ENCODE measurements at regions not wholly inside any gene's neighbourhood (a gene's known extent, or its start where the extent isn't known, plus 50 kb on each side); places are given as distances from the start of the nearest gene placed in this dataset.

DNA sequence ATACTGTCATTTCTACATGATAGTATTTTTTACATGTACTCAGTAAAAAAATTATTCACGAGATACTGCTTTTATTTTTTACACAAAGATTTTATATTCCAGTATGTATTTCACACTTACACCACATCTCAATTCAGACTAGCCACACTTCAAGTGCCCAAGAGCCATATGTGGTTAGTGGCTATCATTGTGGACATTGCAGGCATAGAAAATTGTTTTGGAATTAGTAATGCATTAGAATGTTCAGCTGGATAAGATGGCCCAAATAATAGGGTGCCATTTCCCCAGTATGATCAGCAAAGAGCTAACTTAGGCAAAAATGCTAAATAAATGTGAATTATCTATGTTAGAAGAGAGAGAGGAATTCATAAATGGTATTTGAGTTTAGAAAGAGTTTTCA, 203.8 kb upstream of the MCTP2 start:
- Mint-ChIP-seq H3K4me3 (no peak overlapping the region), H3K27ac (no peak overlapping the region), H3K36me3 (ENCODE audit: low read depth) (no peaks in the 10 kb centered on the region), H3K9me3 (no peaks in the 10 kb centered on the region), H3K27me3 (ENCODE audit: low read depth, poor library complexity) (no peaks in the 10 kb centered on the region), H3K4me1 (peaks cover 24% of the 10 kb centered on the region)
- TF ChIP-seq, protein P1, sequence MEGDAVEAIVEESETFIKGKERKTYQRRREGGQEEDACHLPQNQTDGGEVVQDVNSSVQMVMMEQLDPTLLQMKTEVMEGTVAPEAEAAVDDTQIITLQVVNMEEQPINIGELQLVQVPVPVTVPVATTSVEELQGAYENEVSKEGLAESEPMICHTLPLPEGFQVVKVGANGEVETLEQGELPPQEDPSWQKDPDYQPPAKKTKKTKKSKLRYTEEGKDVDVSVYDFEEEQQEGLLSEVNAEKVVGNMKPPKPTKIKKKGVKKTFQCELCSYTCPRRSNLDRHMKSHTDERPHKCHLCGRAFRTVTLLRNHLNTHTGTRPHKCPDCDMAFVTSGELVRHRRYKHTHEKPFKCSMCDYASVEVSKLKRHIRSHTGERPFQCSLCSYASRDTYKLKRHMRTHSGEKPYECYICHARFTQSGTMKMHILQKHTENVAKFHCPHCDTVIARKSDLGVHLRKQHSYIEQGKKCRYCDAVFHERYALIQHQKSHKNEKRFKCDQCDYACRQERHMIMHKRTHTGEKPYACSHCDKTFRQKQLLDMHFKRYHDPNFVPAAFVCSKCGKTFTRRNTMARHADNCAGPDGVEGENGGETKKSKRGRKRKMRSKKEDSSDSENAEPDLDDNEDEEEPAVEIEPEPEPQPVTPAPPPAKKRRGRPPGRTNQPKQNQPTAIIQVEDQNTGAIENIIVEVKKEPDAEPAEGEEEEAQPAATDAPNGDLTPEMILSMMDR (IDR thresholded peaks at IDR 0.05) = no peak
- DNase-seq = no peak

DNA sequence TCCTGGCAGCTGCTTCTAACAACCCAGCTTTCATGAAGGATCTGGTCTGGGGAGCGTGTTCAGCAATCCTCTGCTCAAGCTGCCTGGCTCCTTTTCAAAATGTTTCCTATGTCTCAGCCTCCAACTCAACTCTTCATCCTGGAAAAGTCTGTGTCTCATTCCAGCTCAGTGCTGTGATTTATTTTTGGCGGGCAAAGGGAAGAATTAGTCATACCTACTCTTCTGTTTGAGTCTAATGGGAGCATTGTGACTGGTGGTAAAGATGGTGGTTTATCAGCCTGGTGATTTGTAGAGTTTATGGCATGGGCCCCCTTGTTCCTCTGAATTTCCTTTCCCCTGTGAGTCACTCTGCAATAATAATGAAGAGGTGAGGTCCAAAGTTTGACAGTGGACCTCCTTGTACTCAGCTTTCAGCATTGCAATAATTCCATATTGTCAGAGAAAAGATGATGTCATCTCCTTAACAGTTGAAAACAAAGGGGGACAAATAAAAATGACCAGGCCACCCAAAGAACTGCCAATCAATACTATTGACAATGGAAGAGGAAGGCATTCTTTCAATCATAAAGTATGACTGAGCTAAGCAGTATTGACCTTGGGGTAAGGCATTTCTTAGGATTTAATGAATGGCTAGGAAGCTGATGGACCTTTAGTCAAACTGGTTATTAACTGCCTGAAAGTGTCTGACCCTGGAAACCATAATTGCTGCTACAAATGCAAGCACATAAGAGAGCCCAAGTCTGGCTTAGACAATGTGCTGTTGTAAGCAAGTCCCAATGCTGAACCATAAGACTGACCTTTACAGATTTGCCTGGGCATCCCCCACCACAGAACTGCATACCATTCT, 204.7 kb upstream of the MCTP2 start:
- Mint-ChIP-seq H3K36me3 (ENCODE audit: low read depth) (no peaks in the 10 kb centered on the region), H3K27ac (no peak overlapping the region), H3K27me3 (ENCODE audit: low read depth, poor library complexity) (peaks cover 2% of the 10 kb centered on the region), H3K4me3 (no peak overlapping the region), H3K9me3 (no peaks in the 10 kb centered on the region), H3K4me1 (peaks cover 28% of the 10 kb centered on the region)
- no peak for DNase-seq
- TF ChIP-seq, protein P1 (IDR thresholded peaks at IDR 0.05) = no peak

DNA sequence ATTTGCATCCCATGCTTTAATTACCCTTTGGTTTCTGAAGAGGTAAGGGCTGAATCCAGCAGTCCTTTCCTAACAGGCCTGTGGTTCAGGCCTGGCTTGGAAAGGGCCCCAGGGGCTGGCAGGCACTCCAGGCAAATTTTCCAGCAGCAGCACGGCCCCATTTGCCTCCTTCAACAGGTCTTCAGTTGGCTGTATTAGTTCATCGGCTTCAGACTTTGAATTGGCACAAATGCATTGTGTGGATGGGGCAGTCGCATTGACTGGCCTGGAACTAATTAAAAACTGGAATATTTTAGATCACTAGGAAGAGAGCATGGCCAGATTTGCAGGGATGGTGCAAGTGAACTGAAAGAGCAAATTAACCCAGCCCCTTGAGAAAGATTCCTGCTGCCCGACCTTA, 207.8 kb upstream of the MCTP2 start:
- peaks cover 24% of the 10 kb centered on the region for H3K4me1 Mint-ChIP-seq
- H3K36me3 Mint-ChIP-seq (ENCODE audit: low read depth) = no peaks in the 10 kb centered on the region
- TF ChIP-seq, protein P1 (IDR thresholded peaks at IDR 0.05) = no peak
- no peak overlapping the region for H3K27ac Mint-ChIP-seq
- no peak for DNase-seq
- no peak overlapping the region for H3K4me3 Mint-ChIP-seq
- H3K27me3 Mint-ChIP-seq (ENCODE audit: low read depth, poor library complexity) = peaks cover 2% of the 10 kb centered on the region
- H3K9me3 Mint-ChIP-seq = no peaks in the 10 kb centered on the region

DNA sequence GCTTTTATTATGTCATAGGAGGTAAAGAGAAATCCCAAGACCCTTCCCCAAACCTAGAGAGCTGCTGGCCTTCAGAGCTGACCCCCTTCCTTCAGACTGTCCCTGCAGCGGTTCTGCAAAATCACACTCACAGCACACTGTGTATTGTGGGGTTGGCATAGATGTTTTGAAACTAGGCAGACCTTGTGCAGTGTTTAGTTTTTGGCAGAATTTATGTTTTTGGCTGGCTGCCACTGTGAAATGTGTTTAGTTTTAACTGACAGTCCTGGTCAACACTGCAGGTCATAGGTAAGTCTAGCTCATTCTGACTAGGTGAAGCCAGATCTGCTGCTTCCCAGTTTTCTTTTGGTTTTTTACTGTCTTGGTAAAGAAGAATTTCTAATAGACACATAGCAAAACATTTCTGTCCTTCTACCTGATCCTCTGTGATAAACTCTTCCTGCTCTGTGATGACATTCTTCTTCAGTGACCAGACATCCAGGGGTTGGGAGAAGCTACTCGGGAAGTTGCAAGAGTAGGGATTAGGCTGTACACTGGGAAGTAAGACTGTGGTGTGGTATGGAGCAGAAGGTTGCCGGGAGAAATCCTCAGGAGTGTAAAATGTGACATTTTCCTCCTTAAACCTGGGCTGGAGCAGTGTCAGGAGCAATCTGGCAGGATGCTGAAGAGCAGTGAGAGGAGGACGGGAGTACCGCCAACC, 209.6 kb upstream of the MCTP2 start:
- TF ChIP-seq, protein P1 (IDR thresholded peaks at IDR 0.05) = no peak
- DNase-seq = no peak
- no peaks in the 10 kb centered on the region for H3K36me3 Mint-ChIP-seq (ENCODE audit: low read depth)
- H3K27ac Mint-ChIP-seq = no peak overlapping the region
- no peaks in the 10 kb centered on the region for H3K9me3 Mint-ChIP-seq
- H3K4me3 Mint-ChIP-seq = no peak overlapping the region
- H3K27me3 Mint-ChIP-seq (ENCODE audit: low read depth, poor library complexity) = peaks cover 2% of the 10 kb centered on the region
- peaks cover 23% of the 10 kb centered on the region for H3K4me1 Mint-ChIP-seq

DNA sequence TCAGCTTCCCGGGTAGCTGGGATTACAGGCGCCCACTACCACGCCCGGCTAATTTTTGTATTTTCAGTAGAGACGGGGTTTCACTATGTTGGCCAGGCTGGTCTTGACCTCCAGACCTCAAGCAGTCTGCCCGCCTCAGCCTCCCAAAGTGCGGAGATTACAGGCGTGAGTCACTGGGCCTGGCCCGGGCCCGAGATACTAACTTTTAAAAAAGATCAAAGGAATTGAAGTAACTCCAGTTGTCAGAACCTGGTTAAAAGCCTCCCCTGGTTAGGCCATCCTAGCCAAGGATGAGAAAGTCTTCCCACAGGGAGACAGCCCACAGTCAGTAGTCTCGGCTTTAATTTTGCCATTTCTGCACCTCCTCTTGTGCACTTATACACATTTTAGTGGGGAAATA, 212.3 kb upstream of the MCTP2 start:
- Mint-ChIP-seq H3K36me3 (ENCODE audit: low read depth) (no peaks in the 10 kb centered on the region), H3K27ac (no peak overlapping the region), H3K4me3 (no peak overlapping the region), H3K4me1 (peaks cover 13% of the 10 kb centered on the region), H3K27me3 (ENCODE audit: low read depth, poor library complexity) (peaks cover 7% of the 10 kb centered on the region), H3K9me3 (peaks cover 8% of the 10 kb centered on the region)
- DNase-seq = no peak
- TF ChIP-seq, protein P1 (IDR thresholded peaks at IDR 0.05) = no peak

All from nephron progenitor cell (in vitro differentiated cells).